ENCODE measurements at regions not wholly inside any gene's neighbourhood (a gene's known extent, or its start where the extent isn't known, plus 50 kb on each side); places are given as distances from the start of the nearest gene placed in this dataset.

DNA sequence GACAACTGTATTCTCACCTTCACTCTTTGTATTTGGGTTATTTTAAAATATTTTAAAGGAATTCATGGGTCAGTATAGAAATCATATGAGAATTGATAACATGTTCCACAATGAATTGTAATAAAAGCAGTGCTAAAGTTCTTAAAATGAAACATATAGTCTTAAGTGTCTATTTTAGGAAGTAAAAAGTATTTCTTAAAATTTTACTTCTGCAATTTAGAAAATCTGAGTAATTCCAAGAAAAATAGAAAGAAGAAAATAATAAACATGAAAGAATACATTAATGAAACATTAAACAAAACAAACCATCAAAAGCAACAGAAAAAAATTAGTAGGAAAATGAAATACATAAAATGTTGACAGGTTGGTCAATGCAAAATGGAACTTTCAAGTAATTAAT is 332.4 kb downstream of the ETS1 start:
- no peaks in the 10 kb centered on the region for H3K27me3 ChIP-seq
- DNase-seq (ENCODE audit: extremely low spot score): no peak
- no peak overlapping the region for H3K4me3 ChIP-seq
- TF ChIP-seq, protein P1, sequence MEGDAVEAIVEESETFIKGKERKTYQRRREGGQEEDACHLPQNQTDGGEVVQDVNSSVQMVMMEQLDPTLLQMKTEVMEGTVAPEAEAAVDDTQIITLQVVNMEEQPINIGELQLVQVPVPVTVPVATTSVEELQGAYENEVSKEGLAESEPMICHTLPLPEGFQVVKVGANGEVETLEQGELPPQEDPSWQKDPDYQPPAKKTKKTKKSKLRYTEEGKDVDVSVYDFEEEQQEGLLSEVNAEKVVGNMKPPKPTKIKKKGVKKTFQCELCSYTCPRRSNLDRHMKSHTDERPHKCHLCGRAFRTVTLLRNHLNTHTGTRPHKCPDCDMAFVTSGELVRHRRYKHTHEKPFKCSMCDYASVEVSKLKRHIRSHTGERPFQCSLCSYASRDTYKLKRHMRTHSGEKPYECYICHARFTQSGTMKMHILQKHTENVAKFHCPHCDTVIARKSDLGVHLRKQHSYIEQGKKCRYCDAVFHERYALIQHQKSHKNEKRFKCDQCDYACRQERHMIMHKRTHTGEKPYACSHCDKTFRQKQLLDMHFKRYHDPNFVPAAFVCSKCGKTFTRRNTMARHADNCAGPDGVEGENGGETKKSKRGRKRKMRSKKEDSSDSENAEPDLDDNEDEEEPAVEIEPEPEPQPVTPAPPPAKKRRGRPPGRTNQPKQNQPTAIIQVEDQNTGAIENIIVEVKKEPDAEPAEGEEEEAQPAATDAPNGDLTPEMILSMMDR (IDR thresholded peaks at IDR 0.05): no peak
- TF ChIP-seq POLR2A (IDR thresholded peaks at IDR 0.05; ENCODE audit: low read depth): no peak
- no peak for TF ChIP-seq POLR2AphosphoS5 (IDR thresholded peaks at IDR 0.05)
- TF ChIP-seq EP300 (IDR thresholded peaks at IDR 0.05): no peak
- H3K4me1 ChIP-seq: no peaks in the 10 kb centered on the region
- H3K27ac ChIP-seq (replicated peaks in 1 of 4): no peak overlapping the region
- H3K9me3 ChIP-seq: no peaks in the 10 kb centered on the region
- no peaks in the 10 kb centered on the region for H3K36me3 ChIP-seq
- intact Hi-C loops (cut with DNase I): no loop called here

DNA sequence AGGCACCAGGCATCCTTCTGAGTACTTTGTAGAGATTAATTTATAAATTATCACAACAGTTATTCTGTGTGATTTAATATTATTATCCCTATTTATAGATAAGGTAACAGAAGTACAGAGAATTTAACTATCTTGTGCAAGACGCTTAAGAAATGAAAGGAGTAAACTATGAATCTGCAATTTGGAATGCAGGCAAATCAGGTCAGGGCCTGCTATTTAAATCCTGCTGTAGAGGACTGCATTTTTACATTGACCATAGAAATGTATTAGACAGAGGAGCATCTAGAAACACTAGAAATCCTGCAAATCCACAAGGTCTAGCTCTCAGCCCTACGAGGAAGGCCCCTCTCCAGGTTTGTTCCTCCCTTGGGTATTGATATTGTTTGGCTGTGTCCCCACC is 336.2 kb downstream of the ETS1 start:
- Histone ChIP-seq H3K27ac (replicated peaks in 1 of 4) (no peak overlapping the region), H3K4me3 (no peak overlapping the region), H3K36me3 (no peaks in the 10 kb centered on the region), H3K4me1 (peaks cover 0 to 7% (median 2%) of the 10 kb centered on the region in 4 donors), H3K27me3 (no peaks in the 10 kb centered on the region), H3K9me3 (no peaks in the 10 kb centered on the region)
- TF ChIP-seq POLR2A (IDR thresholded peaks at IDR 0.05; ENCODE audit: low read depth): no peak
- TF ChIP-seq EP300 (IDR thresholded peaks at IDR 0.05): no peak
- no peak for TF ChIP-seq POLR2AphosphoS5 (IDR thresholded peaks at IDR 0.05)
- TF ChIP-seq, protein P1 (IDR thresholded peaks at IDR 0.05): no peak
- DNase-seq (ENCODE audit: extremely low spot score): no peak
- intact Hi-C loops (cut with DNase I): no loop called here
- WGBS: 73% methylated on average over 2 of the region's 2 CpGs

DNA sequence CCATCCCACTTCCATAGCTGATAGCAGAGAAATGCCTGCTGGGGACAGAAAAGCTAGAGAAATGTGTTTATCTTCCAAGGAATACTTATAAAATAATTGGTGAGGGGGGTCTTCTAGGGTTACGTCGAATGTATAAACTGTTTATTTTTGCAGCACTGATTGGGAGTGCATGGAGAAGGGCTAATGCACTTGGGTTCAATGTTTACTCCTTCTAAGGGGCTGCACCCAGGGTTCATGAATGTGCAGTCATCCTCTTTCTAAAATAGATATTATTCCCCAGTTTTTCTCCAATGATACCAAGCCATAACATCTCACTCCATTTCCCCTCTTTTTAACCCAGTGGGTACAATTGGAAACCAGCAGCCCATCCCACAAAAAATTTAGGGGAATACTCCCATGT is 336.9 kb downstream of the ETS1 start:
- H3K27ac ChIP-seq (replicated peaks in 1 of 4): no peak overlapping the region
- no peak overlapping the region for H3K4me3 ChIP-seq
- peaks cover 0 to 8% (median 2%) of the 10 kb centered on the region in 4 donors for H3K4me1 ChIP-seq
- DNase-seq (ENCODE audit: extremely low spot score): no peak
- no peaks in the 10 kb centered on the region for H3K27me3 ChIP-seq
- TF ChIP-seq EP300 (IDR thresholded peaks at IDR 0.05) (no peak), POLR2AphosphoS5 (IDR thresholded peaks at IDR 0.05) (no peak), POLR2A (IDR thresholded peaks at IDR 0.05; ENCODE audit: low read depth) (no peak)
- TF ChIP-seq, protein P1 (IDR thresholded peaks at IDR 0.05): no peak
- intact Hi-C loops (cut with DNase I): no loop called here
- no peaks in the 10 kb centered on the region for H3K9me3 ChIP-seq
- WGBS: 58% methylated on average over 2 of the region's 2 CpGs
- H3K36me3 ChIP-seq: no peaks in the 10 kb centered on the region

DNA sequence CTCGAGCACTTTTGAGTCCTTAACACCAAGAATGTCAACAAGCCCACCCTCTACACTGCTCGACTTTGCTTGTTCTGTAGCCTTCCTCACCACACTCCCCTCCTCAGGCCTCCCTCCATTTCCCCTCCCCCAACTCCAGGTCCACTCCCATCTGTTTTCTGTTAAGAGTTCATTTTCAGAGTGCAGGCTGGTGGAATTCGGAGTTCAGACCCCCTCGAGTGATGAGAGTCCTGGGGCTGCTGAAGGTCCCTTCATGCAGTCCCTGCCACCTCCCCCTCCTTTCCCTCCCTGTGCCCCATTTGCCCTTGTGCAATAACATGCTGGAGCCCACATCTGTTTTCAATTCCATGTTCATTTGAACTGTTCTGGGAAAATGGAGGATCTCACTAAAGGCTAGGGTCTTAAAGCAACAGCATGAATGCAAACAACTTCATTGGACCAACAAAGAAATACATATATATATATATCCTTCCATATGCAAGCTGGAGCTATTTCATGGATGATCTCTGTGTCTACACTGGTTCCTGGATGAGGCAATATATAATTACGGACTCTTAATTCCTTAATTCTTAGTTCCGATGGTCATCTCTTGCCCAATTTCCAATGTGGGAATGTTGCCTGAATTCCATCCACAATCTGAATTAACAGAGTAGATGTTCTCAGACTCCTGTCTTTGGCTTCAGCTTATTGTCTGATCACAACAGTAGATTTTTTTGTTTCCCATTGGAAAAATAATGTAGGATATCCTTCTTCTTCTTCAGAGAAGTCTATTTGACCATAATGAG is 340.4 kb downstream of the ETS1 start:
- H3K27ac ChIP-seq (replicated peaks in 1 of 4): no peak overlapping the region
- H3K4me1 ChIP-seq: peaks cover 0 to 8% (median 2%) of the 10 kb centered on the region in 4 donors
- H3K27me3 ChIP-seq: no peaks in the 10 kb centered on the region
- no peak overlapping the region for H3K4me3 ChIP-seq
- 72% methylated on average over 6 of the region's 6 CpGs for WGBS
- no peaks in the 10 kb centered on the region for H3K36me3 ChIP-seq
- intact Hi-C loops (cut with DNase I): no loop called here
- DNase-seq (ENCODE audit: extremely low spot score): peak; percentile 90
- no peaks in the 10 kb centered on the region for H3K9me3 ChIP-seq
- TF ChIP-seq POLR2A (IDR thresholded peaks at IDR 0.05; ENCODE audit: low read depth): no peak
- TF ChIP-seq POLR2AphosphoS5 (IDR thresholded peaks at IDR 0.05): no peak
- TF ChIP-seq, protein P1 (IDR thresholded peaks at IDR 0.05): no peak
- no peak for TF ChIP-seq EP300 (IDR thresholded peaks at IDR 0.05)
